Calu3 (cell line): ENCODE measurements at regions not wholly inside any gene's neighbourhood (a gene's known extent, or its start where the extent isn't known, plus 50 kb on each side); places are given as distances from the start of the nearest gene placed in this dataset.
A peak's percentile ranks its signal among the peaks of the same experiment; 100 is the strongest.
"Not testable (repeated sequence)": the region's sequence is repeated elsewhere in the genome, so short reads cannot be mapped to it uniquely, and the experiment has no call there.

ENCODE experiments used
- BruUV-seq: library from RNA; stranded (reverse); fragments of 400-500 nt; replicated peaks from 2 replicates; lab custom pipeline; 2021; lab: Mats Ljungman, UMichigan
- CTCF ChIA-PET: fragments of 300-600 bp; sonication (Branson Sonifier 250); formaldehyde crosslinking; loops from one replicate; lab custom pipeline; 2022; ENCODE audit warnings: antibody characterized with exemption; lab: Charles Lee
- DNase-seq: peaks from one replicate; pipeline ENCODE4 v3.0.0; 2022
- H3K27ac Mint-ChIP-seq: one replicate; pipeline ENCODE4 v1.8.0; 2022; ENCODE audit warnings: mixed read lengths; ENCODE audit not compliant: unreplicated experiment
- H3K27me3 Mint-ChIP-seq: one replicate; pipeline ENCODE4 v1.8.0; 2022; ENCODE audit warnings: mixed read lengths; ENCODE audit not compliant: unreplicated experiment
- H3K36me3 Mint-ChIP-seq: one replicate; pipeline ENCODE4 v1.8.0; 2022; ENCODE audit warnings: mild to moderate bottlenecking, moderate library complexity, mixed read lengths; ENCODE audit not compliant: insufficient read depth, unreplicated experiment
- H3K4me1 Mint-ChIP-seq: one replicate; pipeline ENCODE4 v1.8.0; 2022; ENCODE audit warnings: mild to moderate bottlenecking, low read depth, mixed read lengths; ENCODE audit not compliant: unreplicated experiment
- H3K4me3 Mint-ChIP-seq: one replicate; pipeline ENCODE4 v1.8.0; 2022; ENCODE audit warnings: mild to moderate bottlenecking, low read depth, moderate library complexity, mixed read lengths; ENCODE audit not compliant: unreplicated experiment
- H3K9me3 Mint-ChIP-seq: one replicate; pipeline ENCODE4 v1.8.0; 2022; ENCODE audit warnings: low read depth, mixed read lengths; ENCODE audit not compliant: unreplicated experiment
- intact Hi-C: fragments of 100-400 bp; cut with micrococcal nuclease; formaldehyde crosslinking; loops from one replicate; pipeline ENCODE4 v1.10.0; 2022; ENCODE audit not compliant: unreplicated experiment
- TF ChIP-seq, protein P1 (sequence below): fragments of 200-600 bp; IDR thresholded peaks from one replicate; pipeline ENCODE4 v1.8.0; 2022; ENCODE audit warnings: antibody characterized with exemption; ENCODE audit not compliant: unreplicated experiment

DNA sequence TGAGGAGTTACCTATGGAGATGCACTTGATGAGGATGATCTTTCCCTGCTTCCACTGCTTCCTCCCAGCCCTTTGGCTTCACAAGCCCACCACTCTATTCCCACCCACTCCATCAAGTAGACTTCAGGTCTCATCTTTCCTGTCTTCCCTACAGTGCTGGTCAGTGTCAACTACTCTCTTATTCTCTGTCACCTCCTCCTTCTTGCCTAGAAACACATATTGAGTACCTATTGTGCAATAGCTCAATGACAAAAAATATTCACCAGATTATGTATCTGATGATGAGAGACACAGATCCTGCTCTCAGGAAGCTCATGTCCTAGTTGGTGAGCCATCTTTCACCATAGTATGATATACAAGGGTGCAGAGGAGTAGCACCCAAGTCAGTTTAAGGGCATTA is 82.2 kb upstream of the NFASC start:
- H3K27me3 Mint-ChIP-seq = peaks cover 99% of the 10 kb centered on the region
- H3K36me3 Mint-ChIP-seq = no peaks in the 10 kb centered on the region
- H3K27ac Mint-ChIP-seq = no peak overlapping the region
- intact Hi-C loops = no loop called here
- TF ChIP-seq, protein P1, sequence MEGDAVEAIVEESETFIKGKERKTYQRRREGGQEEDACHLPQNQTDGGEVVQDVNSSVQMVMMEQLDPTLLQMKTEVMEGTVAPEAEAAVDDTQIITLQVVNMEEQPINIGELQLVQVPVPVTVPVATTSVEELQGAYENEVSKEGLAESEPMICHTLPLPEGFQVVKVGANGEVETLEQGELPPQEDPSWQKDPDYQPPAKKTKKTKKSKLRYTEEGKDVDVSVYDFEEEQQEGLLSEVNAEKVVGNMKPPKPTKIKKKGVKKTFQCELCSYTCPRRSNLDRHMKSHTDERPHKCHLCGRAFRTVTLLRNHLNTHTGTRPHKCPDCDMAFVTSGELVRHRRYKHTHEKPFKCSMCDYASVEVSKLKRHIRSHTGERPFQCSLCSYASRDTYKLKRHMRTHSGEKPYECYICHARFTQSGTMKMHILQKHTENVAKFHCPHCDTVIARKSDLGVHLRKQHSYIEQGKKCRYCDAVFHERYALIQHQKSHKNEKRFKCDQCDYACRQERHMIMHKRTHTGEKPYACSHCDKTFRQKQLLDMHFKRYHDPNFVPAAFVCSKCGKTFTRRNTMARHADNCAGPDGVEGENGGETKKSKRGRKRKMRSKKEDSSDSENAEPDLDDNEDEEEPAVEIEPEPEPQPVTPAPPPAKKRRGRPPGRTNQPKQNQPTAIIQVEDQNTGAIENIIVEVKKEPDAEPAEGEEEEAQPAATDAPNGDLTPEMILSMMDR = no peak
- H3K4me1 Mint-ChIP-seq = peaks cover 9% of the 10 kb centered on the region
- CTCF ChIA-PET = no interaction called here
- no peaks in the 10 kb centered on the region for H3K9me3 Mint-ChIP-seq
- no TSS peak for BruUV-seq
- DNase-seq = no peak
- H3K4me3 Mint-ChIP-seq = no peak overlapping the region

- BruUV-seq = no TSS peak
- CTCF ChIA-PET = interaction anchor here (0.6 to 1.8 kb wide), 16 partner anchors 9 to 253 kb away, joined by 3 to 16 read pairs (median 4); no protein-coding TSS in a partner anchor
- intact Hi-C loops = no loop called here
- peaks cover 92% of the 10 kb centered on the region for H3K27me3 Mint-ChIP-seq
- H3K4me1 Mint-ChIP-seq = peaks cover 9% of the 10 kb centered on the region
- no peak overlapping the region for H3K27ac Mint-ChIP-seq
- H3K36me3 Mint-ChIP-seq = no peaks in the 10 kb centered on the region
- H3K4me3 Mint-ChIP-seq = no peak overlapping the region
- peak; percentile 87 for DNase-seq
- TF ChIP-seq, protein P1 = peak; percentile 91
- H3K9me3 Mint-ChIP-seq = no peaks in the 10 kb centered on the region
Measured at GRCh38 chr1:204791453-204792353, 79.0 kb upstream of the NFASC start.

- intact Hi-C loops = no loop called here
- BruUV-seq = no TSS peak
- Mint-ChIP-seq H3K4me3 (no peak overlapping the region), H3K27ac (no peak overlapping the region), H3K4me1 (peaks cover 9% of the 10 kb centered on the region), H3K27me3 (peaks cover 92% of the 10 kb centered on the region), H3K36me3 (no peaks in the 10 kb centered on the region), H3K9me3 (no peaks in the 10 kb centered on the region)
- no peak for DNase-seq
- CTCF ChIA-PET = interaction anchor here (0.6 to 1.8 kb wide), 14 partner anchors 8 to 254 kb away, joined by 3 to 16 read pairs (median 4); no protein-coding TSS in a partner anchor
- TF ChIP-seq, protein P1 = no peak
Measured at GRCh38 chr1:204792354-204792692, 78.3 kb upstream of the NFASC start.

- CTCF ChIA-PET = interaction anchor here (0.7 kb wide), 2 partner anchors 140 to 180 kb away, joined by 6 to 9 read pairs; no protein-coding TSS in a partner anchor
- H3K9me3 Mint-ChIP-seq = no peaks in the 10 kb centered on the region
- BruUV-seq = no TSS peak
- H3K4me1 Mint-ChIP-seq = peaks cover 9% of the 10 kb centered on the region
- intact Hi-C loops = no loop called here
- no peak overlapping the region for H3K4me3 Mint-ChIP-seq
- H3K27me3 Mint-ChIP-seq = peaks cover 92% of the 10 kb centered on the region
- no peaks in the 10 kb centered on the region for H3K36me3 Mint-ChIP-seq
- DNase-seq = no peak
- H3K27ac Mint-ChIP-seq = no peak overlapping the region
- TF ChIP-seq, protein P1 = no peak
Measured at GRCh38 chr1:204793259-204793914, 77.3 kb upstream of the NFASC start.

- peaks cover 81% of the 10 kb centered on the region for H3K27me3 Mint-ChIP-seq
- H3K4me1 Mint-ChIP-seq, intact Hi-C loops, BruUV-seq, H3K4me3 Mint-ChIP-seq, H3K9me3 Mint-ChIP-seq, H3K27ac Mint-ChIP-seq, H3K36me3 Mint-ChIP-seq, DNase-seq: not testable (repeated sequence)
- CTCF ChIA-PET = interaction anchor here (1.0 to 1.7 kb wide), 2 partner anchors 10 to 25 kb away, joined by 3 to 4 read pairs; no protein-coding TSS in a partner anchor
Measured at GRCh38 chr1:204796886-204797285, 73.8 kb upstream of the NFASC start.
